Glomerular endothelial cell (primary cell): ENCODE measurements at regions not wholly inside any gene's neighbourhood (a gene's known extent, or its start where the extent isn't known, plus 50 kb on each side); places are given as distances from the start of the nearest gene placed in this dataset.

Experiments
- DNase-seq: peaks from one replicate; pipeline ENCODE4 v3.0.0-alpha.2; 2011; ENCODE audit warnings: low read depth, low spot score; ENCODE audit errors: extremely low read depth

GRCh38 chr1:201589186-201589585 is 50.3 kb downstream of the NAV1 start:
- no peak for DNase-seq

- DNase-seq = no peak
These were observed 51.5 kb downstream of the NAV1 start for GRCh38 chr1:201590474-201590873.

GRCh38 chr1:201591348-201591747 is 52.4 kb downstream of the NAV1 start:
- DNase-seq = no peak

- no peak for DNase-seq
These were observed 53.1 kb downstream of the NAV1 start for GRCh38 chr1:201591981-201592380.

- DNase-seq = no peak
These were observed 54.4 kb downstream of the NAV1 start for GRCh38 chr1:201593200-201593921.

GRCh38 chr1:201594575-201595245 is 55.8 kb downstream of the NAV1 start:
- no peak for DNase-seq

GRCh38 chr1:201595381-201595780 is 56.5 kb downstream of the NAV1 start:
- no peak for DNase-seq

- DNase-seq = no peak
These were observed 57.4 kb downstream of the NAV1 start for GRCh38 chr1:201596101-201596868.

GRCh38 chr1:201597551-201598230 is 58.8 kb downstream of the NAV1 start:
- DNase-seq = peak; percentile 75

GRCh38 chr1:201598396-201598795 is 59.5 kb downstream of the NAV1 start:
- DNase-seq = no peak

- no peak for DNase-seq
These were observed 60.0 kb downstream of the NAV1 start for GRCh38 chr1:201598973-201599372.

- no peak for DNase-seq
These were observed 60.6 kb downstream of the NAV1 start for GRCh38 chr1:201599548-201599947.

- no peak for DNase-seq
These were observed 63.7 kb downstream of the NAV1 start for GRCh38 chr1:201602413-201603265.

- DNase-seq = no peak
These were observed 64.8 kb downstream of the NAV1 start for GRCh38 chr1:201603613-201604232.

- DNase-seq = no peak
These were observed 66.6 kb downstream of the NAV1 start for GRCh38 chr1:201605385-201606010.

- DNase-seq = no peak
These were observed 67.2 kb downstream of the NAV1 start for GRCh38 chr1:201606096-201606495.

GRCh38 chr1:201606623-201607022 is 67.7 kb downstream of the NAV1 start:
- DNase-seq = no peak

GRCh38 chr1:201608635-201609395 is 69.9 kb downstream of the NAV1 start:
- no peak for DNase-seq
